Activated CD4-positive, alpha-beta memory T cell treated with anti-CD3 and anti-CD28 coated beads for 36 hours (primary cell): ENCODE measurements at regions not wholly inside any gene's neighbourhood (a gene's known extent, or its start where the extent isn't known, plus 50 kb on each side); places are given as distances from the start of the nearest gene placed in this dataset.

ENCODE experiments used
- CTCF ChIA-PET: fragments of 350-600 bp; sonication (Branson Sonifier 250); formaldehyde crosslinking; loops from one replicate; lab custom pipeline; 2021; ENCODE audit warnings: antibody characterized with exemption, inconsistent platforms; lab: Charles Lee
- POLR2A ChIA-PET: fragments of 350-600 bp; sonication (Branson Sonifier 250); formaldehyde crosslinking; loops from one replicate; lab custom pipeline; 2021; ENCODE audit warnings: antibody characterized with exemption; lab: Charles Lee
- DNase-seq: peaks from one replicate; pipeline ENCODE4 v3.0.0-alpha.2; 2020
- H3K27ac Mint-ChIP-seq: one replicate; pipeline ENCODE4 v1.8.0; 2021; ENCODE audit warnings: mixed read lengths
- H3K27me3 Mint-ChIP-seq: one replicate; pipeline ENCODE4 v1.8.0; 2021; ENCODE audit warnings: mixed read lengths
- H3K36me3 Mint-ChIP-seq: one replicate; pipeline ENCODE4 v1.8.0; 2021; ENCODE audit warnings: mixed read lengths
- H3K4me1 Mint-ChIP-seq: one replicate; pipeline ENCODE4 v1.8.0; 2021; ENCODE audit warnings: low read depth, mixed read lengths
- H3K4me3 Mint-ChIP-seq: one replicate; pipeline ENCODE4 v1.8.0; 2021; ENCODE audit warnings: mild to moderate bottlenecking, mixed read lengths
- H3K9me3 Mint-ChIP-seq: one replicate; pipeline ENCODE4 v1.8.0; 2021; ENCODE audit warnings: mixed read lengths
- intact Hi-C: fragments of 100-400 bp; cut with micrococcal nuclease; formaldehyde crosslinking; loops from one replicate; pipeline ENCODE4 v1.15.1; 2023

DNA sequence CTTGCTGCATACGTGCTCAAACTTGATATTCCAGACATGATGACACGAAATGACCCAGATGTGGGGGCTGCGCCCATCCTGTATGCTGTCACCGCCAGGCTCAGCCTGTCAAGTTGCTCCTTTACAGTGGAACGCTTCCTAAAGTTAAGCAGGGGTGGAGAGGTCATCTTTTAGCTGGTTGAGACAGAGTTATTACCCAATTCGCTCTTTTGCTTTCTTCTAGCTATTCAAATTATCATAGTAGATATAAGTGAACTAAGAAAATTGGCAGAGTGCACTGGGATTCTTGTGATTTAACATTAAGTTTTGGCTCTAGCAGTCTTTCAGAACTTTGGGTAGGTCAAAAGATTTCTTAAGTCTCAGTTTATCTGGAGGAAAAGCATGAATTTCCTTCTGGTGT, 69.8 kb upstream of the BASP1 start:
- H3K9me3 Mint-ChIP-seq, result no peaks in the 10 kb centered on the region
- H3K27me3 Mint-ChIP-seq, result no peaks in the 10 kb centered on the region
- H3K27ac Mint-ChIP-seq, result no peak overlapping the region
- ChIA-PET CTCF (no interaction called here), POLR2A (no interaction called here)
- H3K4me1 Mint-ChIP-seq, result no peaks in the 10 kb centered on the region
- no peaks in the 10 kb centered on the region for H3K36me3 Mint-ChIP-seq
- no peak overlapping the region for H3K4me3 Mint-ChIP-seq
- intact Hi-C loops, result no loop called here
- DNase-seq, result no peak

- ChIA-PET CTCF (no interaction called here), POLR2A (no interaction called here)
- intact Hi-C loops, result no loop called here
- Mint-ChIP-seq H3K27me3 (no peaks in the 10 kb centered on the region), H3K4me3 (no peak overlapping the region), H3K36me3 (no peaks in the 10 kb centered on the region), H3K4me1 (no peaks in the 10 kb centered on the region), H3K27ac (no peak overlapping the region), H3K9me3 (no peaks in the 10 kb centered on the region)
- no peak for DNase-seq
Measured at GRCh38 chr5:17148481-17148880, 69.0 kb upstream of the BASP1 start.

GRCh38 chr5:17149786-17150185, 67.6 kb upstream of the BASP1 start:
- Mint-ChIP-seq H3K36me3 (no peaks in the 10 kb centered on the region), H3K27ac (no peak overlapping the region), H3K4me1 (no peaks in the 10 kb centered on the region), H3K4me3 (no peak overlapping the region), H3K27me3 (no peaks in the 10 kb centered on the region), H3K9me3 (no peaks in the 10 kb centered on the region)
- ChIA-PET CTCF (interaction anchor here (0.5 to 1.3 kb wide), 2 partner anchors 17 to 38 kb away, joined by 3 to 5 read pairs; no protein-coding TSS in a partner anchor), POLR2A (no interaction called here)
- DNase-seq, result no peak
- intact Hi-C loops, result no loop called here

GRCh38 chr5:17150531-17150930, 66.9 kb upstream of the BASP1 start:
- ChIA-PET CTCF (interaction anchor here (0.5 to 1.0 kb wide), 2 partner anchors 18 to 37 kb away, joined by 3 read pairs; no protein-coding TSS in a partner anchor), POLR2A (no interaction called here)
- no peaks in the 10 kb centered on the region for H3K9me3 Mint-ChIP-seq
- no peak for DNase-seq
- H3K27me3 Mint-ChIP-seq, result no peaks in the 10 kb centered on the region
- H3K36me3 Mint-ChIP-seq, result no peaks in the 10 kb centered on the region
- H3K4me3 Mint-ChIP-seq, result no peak overlapping the region
- no peaks in the 10 kb centered on the region for H3K4me1 Mint-ChIP-seq
- intact Hi-C loops, result no loop called here
- H3K27ac Mint-ChIP-seq, result no peak overlapping the region

GRCh38 chr5:17151686-17152085, 65.7 kb upstream of the BASP1 start:
- intact Hi-C loops, result no loop called here
- ChIA-PET CTCF (interaction anchor here (1.2 kb wide), 1 partner anchor 19 kb away, joined by 4 read pairs; no protein-coding TSS in a partner anchor), POLR2A (interaction anchor here (0.5 kb wide), 1 partner anchor 1115 kb away, joined by 4 read pairs; no protein-coding TSS in a partner anchor)
- Mint-ChIP-seq H3K36me3 (no peaks in the 10 kb centered on the region), H3K4me1 (no peaks in the 10 kb centered on the region), H3K9me3 (no peaks in the 10 kb centered on the region), H3K4me3 (no peak overlapping the region), H3K27ac (no peak overlapping the region), H3K27me3 (no peaks in the 10 kb centered on the region)
- no peak for DNase-seq

DNA sequence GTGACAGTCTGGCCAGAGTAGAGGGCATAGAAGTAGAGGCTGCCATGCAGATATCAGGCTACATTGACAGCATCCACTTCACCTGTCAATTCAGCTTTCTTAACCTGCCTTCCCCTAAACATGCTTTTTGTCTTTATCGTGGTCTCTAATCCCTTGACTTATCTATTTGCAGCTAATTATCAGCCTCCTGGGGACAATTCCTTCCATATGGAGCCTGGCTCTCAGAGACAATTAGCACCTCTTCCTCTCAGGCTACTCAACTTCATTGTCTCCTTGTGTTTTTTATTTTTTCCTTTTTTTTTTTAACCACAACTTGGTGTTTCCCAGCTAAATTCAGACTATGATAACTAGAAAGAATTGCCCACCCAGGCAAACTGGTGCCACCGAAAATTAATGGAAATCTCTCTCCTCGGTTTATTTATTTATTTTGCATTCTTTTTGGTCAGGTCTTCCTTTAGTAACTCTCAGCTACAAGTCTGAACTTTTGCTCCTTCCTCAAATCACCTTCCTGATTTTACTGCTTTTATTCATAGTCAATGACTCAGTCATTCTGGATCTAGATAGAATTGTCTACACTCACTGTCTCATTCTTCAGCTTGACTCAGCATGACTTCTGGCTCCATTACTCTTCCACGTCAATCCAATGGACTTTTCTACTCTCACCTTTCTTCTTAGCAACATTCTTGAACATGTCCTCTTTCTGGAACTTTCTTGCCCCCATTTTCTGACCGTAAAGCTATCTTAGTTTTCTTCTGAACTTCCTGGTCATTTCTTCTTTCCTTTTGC, 63.0 kb upstream of the BASP1 start:
- DNase-seq, result no peak
- H3K4me1 Mint-ChIP-seq, result no peaks in the 10 kb centered on the region
- ChIA-PET POLR2A (no interaction called here), CTCF (interaction anchor here (1.4 kb wide), 1 partner anchor 37 kb away, joined by 3 read pairs; no protein-coding TSS in a partner anchor)
- H3K4me3 Mint-ChIP-seq, result no peak overlapping the region
- intact Hi-C loops, result no loop called here
- no peaks in the 10 kb centered on the region for H3K36me3 Mint-ChIP-seq
- no peaks in the 10 kb centered on the region for H3K9me3 Mint-ChIP-seq
- H3K27ac Mint-ChIP-seq, result no peak overlapping the region
- peaks cover 4% of the 10 kb centered on the region for H3K27me3 Mint-ChIP-seq

- POLR2A ChIA-PET, result no interaction called here
- intact Hi-C loops, result no loop called here
- CTCF ChIA-PET, result no interaction called here
- Mint-ChIP-seq H3K27me3 (peaks cover 4% of the 10 kb centered on the region), H3K9me3 (no peaks in the 10 kb centered on the region), H3K36me3 (no peaks in the 10 kb centered on the region), H3K4me1 (no peaks in the 10 kb centered on the region), H3K27ac (no peak overlapping the region), H3K4me3 (no peak overlapping the region)
- no peak for DNase-seq
Measured at GRCh38 chr5:17156463-17156862, 61.0 kb upstream of the BASP1 start.

- Mint-ChIP-seq H3K36me3 (no peaks in the 10 kb centered on the region), H3K27me3 (peaks cover 4% of the 10 kb centered on the region), H3K4me3 (no peak overlapping the region), H3K27ac (no peak overlapping the region), H3K4me1 (no peaks in the 10 kb centered on the region), H3K9me3 (peaks cover 3% of the 10 kb centered on the region)
- no peak for DNase-seq
- intact Hi-C loops, result no loop called here
- CTCF ChIA-PET, result no interaction called here
- POLR2A ChIA-PET, result no interaction called here
Measured at GRCh38 chr5:17157294-17157693, 60.1 kb upstream of the BASP1 start.

DNA sequence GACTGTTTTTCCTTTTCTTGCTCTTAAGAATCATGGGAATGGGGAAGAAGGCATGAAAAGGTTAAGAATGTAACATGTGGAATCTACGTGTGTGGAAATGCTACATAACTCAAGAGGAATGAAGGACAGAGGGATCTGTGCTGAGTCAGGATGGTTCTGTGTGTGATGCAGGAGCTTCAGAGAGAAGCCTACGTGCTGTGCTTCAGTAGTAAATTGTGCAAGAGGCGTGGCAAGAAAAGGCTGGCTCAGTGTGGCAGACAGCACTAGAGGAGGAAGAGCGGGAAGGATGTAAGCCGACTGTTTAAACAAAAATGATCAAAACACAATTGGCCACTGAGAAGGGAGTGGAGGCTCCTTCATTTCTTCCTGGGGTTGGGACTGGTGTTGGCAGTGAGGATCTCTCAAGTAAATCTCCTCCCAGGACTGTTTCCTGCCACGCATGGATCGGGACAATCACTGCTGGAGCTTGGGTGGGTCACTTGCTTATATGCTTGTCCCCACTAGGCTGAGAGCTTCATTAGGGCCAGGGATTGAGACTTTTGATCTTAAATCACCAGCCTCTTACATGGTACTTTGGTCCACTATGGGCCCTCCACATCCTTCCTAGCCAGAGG, 59.4 kb upstream of the BASP1 start:
- Mint-ChIP-seq H3K4me1 (no peaks in the 10 kb centered on the region), H3K27me3 (peaks cover 4% of the 10 kb centered on the region), H3K27ac (no peak overlapping the region), H3K9me3 (peaks cover 5% of the 10 kb centered on the region), H3K4me3 (no peak overlapping the region), H3K36me3 (no peaks in the 10 kb centered on the region)
- ChIA-PET CTCF (interaction anchor here (2.4 kb wide), 1 partner anchor 32 kb away, joined by 7 read pairs; no protein-coding TSS in a partner anchor), POLR2A (no interaction called here)
- intact Hi-C loops, result no loop called here
- DNase-seq, result no peak

DNA sequence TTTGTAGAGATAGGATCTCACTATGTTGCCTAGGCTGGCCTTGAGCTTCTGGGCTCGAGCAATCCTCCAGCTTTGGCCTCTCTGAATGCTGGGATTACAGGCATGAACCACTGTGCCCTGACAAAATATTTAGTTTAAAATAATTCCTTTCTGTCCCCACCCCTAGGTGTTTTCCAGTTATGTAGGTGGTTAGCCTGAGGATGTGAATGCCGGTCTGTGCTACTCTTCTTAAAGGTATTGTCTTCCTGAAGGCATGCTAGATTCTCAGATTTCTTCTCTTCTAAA, 56.7 kb upstream of the BASP1 start:
- peaks cover 4% of the 10 kb centered on the region for H3K27me3 Mint-ChIP-seq
- intact Hi-C loops, result no loop called here
- H3K4me3 Mint-ChIP-seq, result no peak overlapping the region
- H3K9me3 Mint-ChIP-seq, result peaks cover 5% of the 10 kb centered on the region
- no peak overlapping the region for H3K27ac Mint-ChIP-seq
- ChIA-PET CTCF (interaction anchor here (2.4 kb wide), 1 partner anchor 30 kb away, joined by 7 read pairs; no protein-coding TSS in a partner anchor), POLR2A (no interaction called here)
- H3K4me1 Mint-ChIP-seq, result no peaks in the 10 kb centered on the region
- H3K36me3 Mint-ChIP-seq, result no peaks in the 10 kb centered on the region
- no peak for DNase-seq

DNA sequence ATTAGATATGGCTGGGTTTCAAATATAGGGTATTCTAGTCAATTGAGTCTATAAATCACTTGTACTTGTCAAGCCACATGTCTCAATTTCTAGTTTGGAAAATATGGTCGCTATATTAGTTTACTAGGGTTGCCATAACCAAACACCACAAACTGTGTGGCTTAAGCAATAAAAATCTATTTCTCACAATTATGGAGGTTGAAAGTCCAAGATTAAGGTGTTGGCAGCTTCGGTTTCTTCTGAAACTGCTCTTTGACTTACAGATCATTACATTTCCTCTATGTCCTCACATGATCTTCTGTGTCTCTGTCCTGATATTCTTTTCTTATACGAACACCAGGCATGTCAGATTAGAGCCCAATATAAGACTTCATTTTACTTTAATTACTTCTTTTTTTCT, 55.8 kb upstream of the BASP1 start:
- intact Hi-C loops, result no loop called here
- Mint-ChIP-seq H3K27me3 (peaks cover 4% of the 10 kb centered on the region), H3K27ac (no peak overlapping the region), H3K9me3 (peaks cover 5% of the 10 kb centered on the region), H3K4me3 (no peak overlapping the region), H3K36me3 (no peaks in the 10 kb centered on the region), H3K4me1 (no peaks in the 10 kb centered on the region)
- POLR2A ChIA-PET, result no interaction called here
- CTCF ChIA-PET, result no interaction called here
- no peak for DNase-seq

GRCh38 chr5:17163221-17163620, 54.2 kb upstream of the BASP1 start:
- Mint-ChIP-seq H3K4me3 (no peak overlapping the region), H3K36me3 (no peaks in the 10 kb centered on the region), H3K27me3 (no peaks in the 10 kb centered on the region), H3K27ac (no peak overlapping the region), H3K4me1 (no peaks in the 10 kb centered on the region), H3K9me3 (peaks cover 5% of the 10 kb centered on the region)
- intact Hi-C loops, result no loop called here
- CTCF ChIA-PET, result no interaction called here
- no peak for DNase-seq
- POLR2A ChIA-PET, result no interaction called here
